ENCODE measurements at regions not wholly inside any gene's neighbourhood (a gene's known extent, or its start where the extent isn't known, plus 50 kb on each side); places are given as distances from the start of the nearest gene placed in this dataset.
"Not testable (repeated sequence)": the region's sequence is repeated elsewhere in the genome, so short reads cannot be mapped to it uniquely, and the experiment has no call there.

- not testable (repeated sequence) for TF ChIP-seq POLR2A, CTCF (IDR thresholded peaks at IDR 0.05)
Observed at GRCh38 chr14:105620865-105621471, 94.6 kb downstream of the TMEM121 start.
